Astrocyte (in vitro differentiated cells and primary cell): ENCODE measurements at regions not wholly inside any gene's neighbourhood (a gene's known extent, or its start where the extent isn't known, plus 50 kb on each side); places are given as distances from the start of the nearest gene placed in this dataset.

Experiments used
- CTCF ChIP-seq: IDR thresholded peaks from 2 replicates; pipeline ENCODE4 v1.5.1; 2011; ENCODE audit warnings: low read depth, mild to moderate bottlenecking, inconsistent platforms, low read length, moderate library complexity; ENCODE audit not compliant: insufficient read depth
- EZH2 ChIP-seq: IDR thresholded peaks from 2 replicates; pipeline ENCODE4 v1.6.1; 2012; ENCODE audit warnings: mild to moderate bottlenecking, low read length, inconsistent platforms; ENCODE audit not compliant: insufficient read depth

- no peak for TF ChIP-seq CTCF
- no peak for TF ChIP-seq EZH2
Observed at GRCh38 chr4:144360146-144360793, 219.8 kb upstream of the GYPA start.
